SK-N-MC (cell line): ENCODE measurements at regions not wholly inside any gene's neighbourhood (a gene's known extent, or its start where the extent isn't known, plus 50 kb on each side); places are given as distances from the start of the nearest gene placed in this dataset.

Source experiments
- EZH2 ChIP-seq: fragments of 200-600 bp; sonication (generic); IDR thresholded peaks from one replicate; pipeline ENCODE4 v1.6.1; 2017; ENCODE audit warnings: antibody characterized with exemption
- POLR2AphosphoS5 ChIP-seq: IDR thresholded peaks from 2 replicates; pipeline ENCODE4 v1.6.1; 2012; ENCODE audit warnings: mild to moderate bottlenecking, low read depth, low read length, borderline replicate concordance

- TF ChIP-seq POLR2AphosphoS5 = no peak
- no peak for TF ChIP-seq EZH2
These were observed 73.4 kb upstream of the GAREM1 start for GRCh38 chr18:32544088-32544487.
